Sigmoid colon (tissue), 6 donors: ENCODE measurements at regions not wholly inside any gene's neighbourhood (a gene's known extent, or its start where the extent isn't known, plus 50 kb on each side); places are given as distances from the start of the nearest gene placed in this dataset.

ENCODE experiments used
- DNase-seq: peaks from one replicate; pipeline ENCODE4 v3.0.0-alpha.2; 2019
- H3K27ac ChIP-seq, 4 donors: fragments of 200-600 bp; sonication (generic); one replicate each; pipeline ENCODE4 v1.5.1; 2016 to 2019; ENCODE audit warnings: mild to moderate bottlenecking in 1 of 4
- H3K27me3 ChIP-seq, 3 donors: fragments of 200-600 bp; sonication (generic); one replicate each; pipeline ENCODE4 v1.5.1; 2019; ENCODE audit warnings: mild to moderate bottlenecking in 1 of 3
- H3K36me3 ChIP-seq, 4 donors: fragments of 200-600 bp; sonication (generic); one replicate each; pipeline ENCODE4 v1.5.1; 2016 to 2019
- H3K4me1 ChIP-seq, 4 donors: fragments of 200-600 bp; sonication (generic); one replicate each; pipeline ENCODE4 v1.5.1; 2017 to 2019
- H3K4me3 ChIP-seq, 4 donors: fragments of 200-600 bp; sonication (generic); one replicate each; pipeline ENCODE4 v1.5.1; 2017 to 2019; ENCODE audit warnings: mild to moderate bottlenecking in 2 of 4, moderate library complexity in 1 of 4
- H3K9me3 ChIP-seq, 4 donors: fragments of 200-600 bp in 3 of 4; sonication (generic) in 3 of 4; one replicate each; pipeline versions ENCODE4 v1.5.1 to v1.6.1; 2013 to 2019
- EP300 ChIP-seq, 4 donors: sonication (generic); formaldehyde crosslinking; IDR thresholded peaks; one replicate each; pipeline ENCODE4 v1.6.1; 2017; ENCODE audit warnings: antibody characterized with exemption in 4 of 4
- POLR2A ChIP-seq, 2 donors: fragments of 450-650 bp; IDR thresholded peaks; one replicate each; pipeline ENCODE4 v1.6.1; 2016; ENCODE audit warnings: antibody characterized with exemption in 2 of 2, mild to moderate bottlenecking in 2 of 2, moderate library complexity in 2 of 2
- POLR2AphosphoS5 ChIP-seq, 4 donors: sonication (generic); formaldehyde crosslinking; IDR thresholded peaks; one replicate each; pipeline ENCODE4 v1.6.1; 2017; ENCODE audit warnings: antibody characterized with exemption in 4 of 4
- WGBS, 2 donors: extraction: QIAGEN DNeasy Blood & Tissue Kit; methylation state at CpG; one replicate each; pipeline ENCODE4 v1.1.7; 2013; 5-methylcytosine and 5-hydroxymethylcytosine counted together
- intact Hi-C: fragments of 100-400 bp; cut with DNase I; formaldehyde crosslinking; loops from one replicate; pipeline ENCODE4 v1.15.1; 2023
- TF ChIP-seq, protein P1 (sequence below), 4 experiments: fragments of 450-650 bp in 3 of 4; fragments of 200-600 bp in 1 of 4; IDR thresholded peaks; one replicate each; pipeline ENCODE4 v1.5.1; 2016 to 2019; ENCODE audit warnings: antibody characterized with exemption in 4 of 4, mild to moderate bottlenecking in 3 of 4, moderate library complexity in 2 of 4
- donor health status: healthy with polysubstance abuse.
- donor health status: healthy.

- H3K9me3 ChIP-seq = no peaks in the 10 kb centered on the region
- peak overlapping the region in 1 of 4 donors; percentile 27 for H3K27ac ChIP-seq
- 39 to 68% methylated on average over 4 of the region's 4 CpGs for WGBS, 2 donors
- no peak overlapping the region for H3K4me3 ChIP-seq
- no peak for DNase-seq
- H3K4me1 ChIP-seq = peaks cover 0 to 14% (median 4%) of the 10 kb centered on the region in 4 donors
- intact Hi-C loops = no loop called here
- H3K36me3 ChIP-seq = no peaks in the 10 kb centered on the region
- TF ChIP-seq EP300 (IDR thresholded peaks at IDR 0.05) (peak in 1 of 4 donors; percentile 73), POLR2A (IDR thresholded peaks at IDR 0.05) (no peak), POLR2AphosphoS5 (IDR thresholded peaks at IDR 0.05) (peak in 2 of 4 donors; percentile 21 to 66)
- TF ChIP-seq, protein P1, sequence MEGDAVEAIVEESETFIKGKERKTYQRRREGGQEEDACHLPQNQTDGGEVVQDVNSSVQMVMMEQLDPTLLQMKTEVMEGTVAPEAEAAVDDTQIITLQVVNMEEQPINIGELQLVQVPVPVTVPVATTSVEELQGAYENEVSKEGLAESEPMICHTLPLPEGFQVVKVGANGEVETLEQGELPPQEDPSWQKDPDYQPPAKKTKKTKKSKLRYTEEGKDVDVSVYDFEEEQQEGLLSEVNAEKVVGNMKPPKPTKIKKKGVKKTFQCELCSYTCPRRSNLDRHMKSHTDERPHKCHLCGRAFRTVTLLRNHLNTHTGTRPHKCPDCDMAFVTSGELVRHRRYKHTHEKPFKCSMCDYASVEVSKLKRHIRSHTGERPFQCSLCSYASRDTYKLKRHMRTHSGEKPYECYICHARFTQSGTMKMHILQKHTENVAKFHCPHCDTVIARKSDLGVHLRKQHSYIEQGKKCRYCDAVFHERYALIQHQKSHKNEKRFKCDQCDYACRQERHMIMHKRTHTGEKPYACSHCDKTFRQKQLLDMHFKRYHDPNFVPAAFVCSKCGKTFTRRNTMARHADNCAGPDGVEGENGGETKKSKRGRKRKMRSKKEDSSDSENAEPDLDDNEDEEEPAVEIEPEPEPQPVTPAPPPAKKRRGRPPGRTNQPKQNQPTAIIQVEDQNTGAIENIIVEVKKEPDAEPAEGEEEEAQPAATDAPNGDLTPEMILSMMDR (IDR thresholded peaks at IDR 0.05) = no peak
- H3K27me3 ChIP-seq = no peaks in the 10 kb centered on the region
Measured at GRCh38 chr13:110014719-110015118, 228.3 kb upstream of the IRS2 start.

- Histone ChIP-seq H3K36me3 (no peaks in the 10 kb centered on the region), H3K9me3 (no peaks in the 10 kb centered on the region), H3K4me1 (peaks cover 0 to 8% (median under 1%) of the 10 kb centered on the region in 4 donors), H3K27ac (no peak overlapping the region), H3K27me3 (no peaks in the 10 kb centered on the region), H3K4me3 (no peak overlapping the region)
- WGBS, 2 donors = 82 to 91% methylated on average over 2 of the region's 2 CpGs
- intact Hi-C loops = no loop called here
- no peak for DNase-seq
- TF ChIP-seq POLR2A (IDR thresholded peaks at IDR 0.05) (no peak), EP300 (IDR thresholded peaks at IDR 0.05) (no peak), POLR2AphosphoS5 (IDR thresholded peaks at IDR 0.05) (no peak)
- TF ChIP-seq, protein P1 (IDR thresholded peaks at IDR 0.05) = no peak
Measured at GRCh38 chr13:110012102-110012739, 225.8 kb upstream of the IRS2 start.

DNA sequence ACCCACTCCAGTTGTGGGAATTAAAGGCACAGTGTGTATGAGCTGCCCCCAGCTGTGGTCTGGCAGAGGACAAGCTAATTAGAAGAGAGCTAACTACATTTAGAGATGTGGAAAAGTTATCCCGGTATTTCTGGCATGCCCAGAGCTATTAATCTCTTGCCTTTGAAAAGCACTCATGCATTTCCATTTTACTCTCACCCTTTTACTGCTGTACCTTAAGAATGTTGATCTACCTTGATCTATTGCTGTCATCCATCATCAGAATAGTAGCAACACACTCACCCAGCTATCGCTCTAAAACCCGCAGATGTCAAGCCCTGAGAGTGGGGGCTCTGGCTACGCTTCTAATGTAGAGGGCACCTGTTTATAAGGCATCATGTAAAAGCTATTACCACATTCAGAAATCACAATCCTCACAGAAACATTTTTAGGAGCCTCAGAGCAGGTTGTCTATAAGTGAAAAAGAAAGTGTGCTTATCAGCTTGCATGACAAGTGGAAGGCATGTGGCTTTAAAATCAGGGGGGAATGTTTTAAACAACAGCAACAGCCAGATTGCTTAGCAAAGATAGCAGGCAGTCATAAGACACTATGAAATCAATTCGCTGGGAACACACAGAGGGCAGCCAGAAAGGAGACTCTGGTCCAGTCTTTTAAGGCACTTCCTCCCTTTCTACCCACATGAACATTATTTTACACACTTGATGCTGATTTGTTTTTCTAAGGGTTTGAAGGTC, 224.2 kb upstream of the IRS2 start:
- H3K27ac ChIP-seq = no peak overlapping the region
- no peak for TF ChIP-seq EP300 (IDR thresholded peaks at IDR 0.05)
- TF ChIP-seq POLR2AphosphoS5 (IDR thresholded peaks at IDR 0.05) = no peak
- TF ChIP-seq POLR2A (IDR thresholded peaks at IDR 0.05) = no peak
- TF ChIP-seq, protein P1 (IDR thresholded peaks at IDR 0.05) = no peak
- intact Hi-C loops = no loop called here
- H3K36me3 ChIP-seq = no peaks in the 10 kb centered on the region
- 57 to 71% methylated on average over 5 of the region's 5 CpGs for WGBS, 2 donors
- no peaks in the 10 kb centered on the region for H3K9me3 ChIP-seq
- peaks cover 0 to 16% (median 2%) of the 10 kb centered on the region in 4 donors for H3K4me1 ChIP-seq
- DNase-seq = no peak
- no peaks in the 10 kb centered on the region for H3K27me3 ChIP-seq
- no peak overlapping the region for H3K4me3 ChIP-seq

DNA sequence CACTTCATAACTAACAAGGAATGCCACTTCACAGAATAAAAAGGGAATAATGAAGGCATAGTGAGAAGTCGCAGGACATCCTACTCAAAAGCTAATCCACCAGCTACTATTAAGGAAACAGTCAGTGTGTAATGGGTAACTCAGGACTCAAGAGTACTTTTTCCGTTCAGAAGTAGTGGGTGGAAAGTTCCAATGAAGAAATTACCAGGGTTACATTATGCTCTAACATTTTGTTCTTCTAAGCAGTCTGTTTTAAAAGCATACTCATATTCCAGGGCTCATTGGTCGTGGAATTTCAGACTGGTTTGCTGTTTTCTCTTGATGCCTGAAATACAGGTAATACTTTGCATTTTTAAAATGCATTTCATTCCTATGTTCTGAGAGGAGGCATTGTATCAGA, 222.4 kb upstream of the IRS2 start:
- TF ChIP-seq, protein P1 (IDR thresholded peaks at IDR 0.05) = no peak
- peak overlapping the region in 1 of 4 donors; percentile 1 for H3K27ac ChIP-seq
- WGBS, 2 donors = 79% methylated on average over 3 of the region's 3 CpGs
- intact Hi-C loops = no loop called here
- no peak for DNase-seq
- H3K36me3 ChIP-seq = no peaks in the 10 kb centered on the region
- H3K9me3 ChIP-seq = no peaks in the 10 kb centered on the region
- peaks cover 0 to 10% (median 2%) of the 10 kb centered on the region in 4 donors for H3K4me1 ChIP-seq
- no peaks in the 10 kb centered on the region for H3K27me3 ChIP-seq
- H3K4me3 ChIP-seq = no peak overlapping the region
